IMR-90 (cell line): ENCODE measurements at regions not wholly inside any gene's neighbourhood (a gene's known extent, or its start where the extent isn't known, plus 50 kb on each side); places are given as distances from the start of the nearest gene placed in this dataset.

Experiments
- ATAC-seq: fragments of 200-7000 bp; cut with Tn5 transposase; 2 replicates; pipeline ENCODE4 v1.9.1; 2020; ENCODE audit warnings: low read depth, mild to moderate bottlenecking, moderate library complexity
- BruUV-seq: library from RNA; stranded (reverse); fragments of 400-500 nt; replicated peaks from 2 replicates; lab custom pipeline; 2021; lab: Mats Ljungman, UMichigan
- CTCF ChIA-PET: fragments of 300-600 bp; formaldehyde crosslinking; extraction: SDS; loops from one replicate; lab custom pipeline; 2021; ENCODE audit warnings: antibody characterized with exemption; lab: Yijun Ruan, JAX
- POLR2A ChIA-PET: fragments of 300-600 bp; sonication (Branson Sonifier 250); formaldehyde crosslinking; loops from one replicate; lab custom pipeline; 2022; ENCODE audit warnings: antibody characterized with exemption; ENCODE audit not compliant: unreplicated experiment; lab: Charles Lee
- DNase-seq: peaks from one replicate; pipeline ENCODE4 v3.0.0; 2013
- H2AFZ ChIP-seq: replicated peaks from 2 replicates; pipeline ENCODE3; 2013; ENCODE audit warnings: low read length, mild to moderate bottlenecking; ENCODE audit not compliant: poor library complexity
- H2AK5ac ChIP-seq: 2 replicates; pipeline ENCODE4 v1.6.1; 2013; ENCODE audit warnings: low read depth, low read length, inconsistent platforms
- H2AK9ac ChIP-seq: replicated peaks from 2 replicates; pipeline ENCODE3; 2013; ENCODE audit warnings: mild to moderate bottlenecking, low read depth, low read length, moderate library complexity; ENCODE audit not compliant: poor library complexity
- H2BK120ac ChIP-seq: 2 replicates; pipeline ENCODE4 v1.6.1; 2013; ENCODE audit warnings: low read depth, low read length, inconsistent platforms
- H2BK15ac ChIP-seq: 3 replicates; pipeline ENCODE4 v1.6.1; 2013; ENCODE audit warnings: low read depth, low read length, inconsistent platforms
- H2BK20ac ChIP-seq: 2 replicates; pipeline ENCODE4 v1.6.1; 2013; ENCODE audit warnings: low read depth, mild to moderate bottlenecking, inconsistent platforms, low read length, moderate library complexity
- H2BK5ac ChIP-seq: 2 replicates; pipeline ENCODE4 v1.6.1; 2013; ENCODE audit warnings: mild to moderate bottlenecking, low read depth, low read length, inconsistent platforms; ENCODE audit not compliant: poor library complexity, severe bottlenecking
- H3K14ac ChIP-seq: replicated peaks from 2 replicates; pipeline ENCODE4 v1.6.1; 2013; ENCODE audit warnings: low read depth, low read length, inconsistent platforms
- H3K18ac ChIP-seq: 2 replicates; pipeline ENCODE4 v1.6.1; 2013; ENCODE audit warnings: low read depth, low read length, control low read depth
- H3K23ac ChIP-seq: 2 replicates; pipeline ENCODE4 v1.6.1; 2013; ENCODE audit warnings: low read depth, low read length, inconsistent platforms
- H3K27ac ChIP-seq: 2 replicates; pipeline ENCODE4 v1.5.1; 2013; ENCODE audit warnings: mild to moderate bottlenecking, control low read depth, low read length; ENCODE audit not compliant: insufficient read depth
- H3K27me3 ChIP-seq: 2 replicates; pipeline ENCODE4 v1.6.1; 2013; ENCODE audit warnings: low read length; ENCODE audit not compliant: control insufficient read depth, insufficient read depth
- H3K36me3 ChIP-seq: 2 replicates; pipeline ENCODE4 v1.6.1; 2013; ENCODE audit warnings: low read length, mixed read lengths; ENCODE audit not compliant: control insufficient read depth, insufficient read depth
- H3K4ac ChIP-seq: 2 replicates; pipeline ENCODE4 v1.6.1; 2013; ENCODE audit warnings: low read depth, low read length, inconsistent platforms
- H3K4me1 ChIP-seq: 2 replicates; pipeline ENCODE4 v1.6.1; 2013; ENCODE audit warnings: low read length, mixed read lengths; ENCODE audit not compliant: control insufficient read depth, insufficient read depth
- H3K4me2 ChIP-seq: 2 replicates; pipeline ENCODE4 v1.6.1; 2013; ENCODE audit warnings: low read depth, mild to moderate bottlenecking, control low read depth, low read length, moderate library complexity
- H3K4me3 ChIP-seq: 2 replicates; pipeline ENCODE4 v1.5.1; 2013; ENCODE audit warnings: low read depth, mild to moderate bottlenecking, control low read depth, low read length, moderate library complexity; ENCODE audit not compliant: insufficient read depth
- H3K56ac ChIP-seq: 2 replicates; pipeline ENCODE4 v1.6.1; 2013; ENCODE audit warnings: low read length, inconsistent platforms; ENCODE audit not compliant: insufficient read depth; ENCODE audit errors: extremely low read depth
- H3K79me1 ChIP-seq, 2 experiments: 2 replicates each; pipeline ENCODE4 v1.6.1; 2013; ENCODE audit warnings: low read length in 2 of 2, inconsistent platforms in 1 of 2, low read depth in 1 of 2
- H3K9ac ChIP-seq: 2 replicates; pipeline ENCODE4 v1.6.1; 2013; ENCODE audit warnings: low read depth, low read length, control low read depth
- H3K9me1 ChIP-seq: 2 replicates; pipeline ENCODE4 v1.6.1; 2013; ENCODE audit warnings: low read length, inconsistent platforms; ENCODE audit not compliant: insufficient read depth
- H3K9me3 ChIP-seq: 2 replicates; pipeline ENCODE4 v1.6.1; 2013; ENCODE audit warnings: low read length; ENCODE audit not compliant: control insufficient read depth, insufficient read depth
- H4K20me1 ChIP-seq: 2 replicates; pipeline ENCODE4 v1.6.1; 2013; ENCODE audit warnings: low read length, inconsistent platforms; ENCODE audit not compliant: insufficient read depth
- H4K5ac ChIP-seq: 2 replicates; pipeline ENCODE4 v1.6.1; 2013; ENCODE audit warnings: mild to moderate bottlenecking, low read depth, low read length, control low read depth
- H4K8ac ChIP-seq, 2 experiments: 2 replicates each; pipeline ENCODE4 v1.6.1; 2013; ENCODE audit warnings: low read depth in 2 of 2, low read length in 2 of 2, control low read depth in 1 of 2, inconsistent platforms in 1 of 2
- H4K91ac ChIP-seq: 2 replicates; pipeline ENCODE4 v1.6.1; 2013; ENCODE audit warnings: low read depth, low read length, inconsistent platforms; ENCODE audit not compliant: insufficient read depth
- CEBPB ChIP-seq: IDR thresholded peaks from 2 replicates; pipeline ENCODE4 v1.6.1; 2012; ENCODE audit warnings: low read depth, low read length, improper control_type of control experiment
- CHD1 ChIP-seq: IDR thresholded peaks from 2 replicates; pipeline ENCODE4 v1.6.1; 2012; ENCODE audit warnings: low read depth, low read length, improper control_type of control experiment
- MAZ ChIP-seq: IDR thresholded peaks from 2 replicates; pipeline ENCODE4 v1.6.1; 2012; ENCODE audit warnings: low read depth, mild to moderate bottlenecking, low read length, improper control_type of control experiment, moderate library complexity, borderline replicate concordance
- NFE2L2 ChIP-seq: fragments of 150-350 bp; IDR thresholded peaks from 2 replicates; pipeline ENCODE4 v1.6.1; 2016; ENCODE audit warnings: low read depth, mild to moderate bottlenecking, low read length
- POLR2A ChIP-seq: IDR thresholded peaks from 2 replicates; pipeline ENCODE4 v1.6.1; 2012; ENCODE audit warnings: mild to moderate bottlenecking, low read depth, low read length
- RFX5 ChIP-seq: IDR thresholded peaks from 2 replicates; pipeline ENCODE4 v1.8.0; 2012; ENCODE audit warnings: low read depth, mild to moderate bottlenecking, low read length, moderate library complexity
- USF2 ChIP-seq: fragments of 150-350 bp; IDR thresholded peaks from 2 replicates; pipeline ENCODE4 v1.6.1; 2017; ENCODE audit warnings: mild to moderate bottlenecking, antibody characterized with exemption, low read length, low read depth
- WGBS, 2 experiments: methylation state at CpG; one replicate each; pipeline versions ENCODE4 v1.1.5 to v1.1.7; 2013; ENCODE audit warnings: missing lambda C conversion rate in 2 of 2; ENCODE audit not compliant: insufficient read length in 1 of 2; ENCODE audit errors: extremely low coverage in 2 of 2; 5-methylcytosine and 5-hydroxymethylcytosine counted together
- dilution Hi-C: fragments of 300-500 bp; cut with HindIII; formaldehyde crosslinking; loops from one replicate; pipeline ENCODE4 v1.14.3; 2018; ENCODE audit warnings: low sequenced_read_pairs; ENCODE audit not compliant: unreplicated experiment
- in situ Hi-C: fragments of 300-500 bp; cut with MboI; formaldehyde crosslinking; loops from 3 replicates; pipeline ENCODE4 v1.14.3; 2019; ENCODE audit warnings: low sequenced_read_pairs, inconsistent platforms, mixed read lengths
- intact Hi-C: fragments of 100-400 bp; cut with micrococcal nuclease; formaldehyde crosslinking; loops from 2 replicates; pipeline ENCODE4 v1.10.0; 2022

GRCh38 chr2:216802516-216803215, 57.2 kb downstream of the TNP1 start:
- no peak overlapping the region for H3K23ac ChIP-seq
- H2AK5ac ChIP-seq: 0 out of 2 replicates have a peak overlapping the region, but pooled peaks have one; percentile 57
- no peak for ATAC-seq
- dilution Hi-C loops: no loop called here
- no peak overlapping the region for H2BK15ac ChIP-seq
- H3K79me1 ChIP-seq: no peaks in the 10 kb centered on the region
- no peaks in the 10 kb centered on the region for H3K27me3 ChIP-seq
- ChIA-PET CTCF (no interaction called here), POLR2A (interaction anchor here (0.6 kb wide), 1 partner anchor 14 kb away, joined by 4 read pairs; no protein-coding TSS in a partner anchor)
- no peak for DNase-seq
- H3K4ac ChIP-seq: no peak overlapping the region
- no peaks in the 10 kb centered on the region for H3K36me3 ChIP-seq
- H3K4me2 ChIP-seq: no peak overlapping the region
- no peak overlapping the region for H2AFZ ChIP-seq
- no peak overlapping the region for H4K8ac ChIP-seq
- in situ Hi-C loops: no loop called here
- no peak overlapping the region for H2BK20ac ChIP-seq
- H3K27ac ChIP-seq: no peak overlapping the region
- H3K56ac ChIP-seq: no peak overlapping the region
- H3K9me1 ChIP-seq: peaks cover 7% of the 10 kb centered on the region
- H3K9me3 ChIP-seq: peaks cover 2% of the 10 kb centered on the region; the same call in 1 of the 2 replicates
- H3K14ac ChIP-seq: no peak overlapping the region
- no peak overlapping the region for H4K5ac ChIP-seq
- intact Hi-C loops: no loop called here
- peaks cover 14% of the 10 kb centered on the region for H3K4me1 ChIP-seq
- no peak overlapping the region for H3K9ac ChIP-seq
- H4K91ac ChIP-seq: no peak overlapping the region
- H3K18ac ChIP-seq: no peak overlapping the region; the same call in 1 of the 2 replicates
- 81% methylated on average over 4 of the region's 10 CpGs; no CpG with 5 or more reads in 1 of the 2 experiments for WGBS, 2 experiments
- BruUV-seq: no TSS peak
- TF ChIP-seq CEBPB: no peak
- TF ChIP-seq POLR2A: no peak
- TF ChIP-seq MAZ: no peak
- TF ChIP-seq NFE2L2: no peak
- no peak for TF ChIP-seq USF2
- TF ChIP-seq CHD1: no peak
- TF ChIP-seq RFX5: no peak
- no peak overlapping the region for H2AK9ac ChIP-seq
- H2BK120ac ChIP-seq: no peak overlapping the region
- no peak overlapping the region for H2BK5ac ChIP-seq
- H3K4me3 ChIP-seq: no peak overlapping the region
- no peaks in the 10 kb centered on the region for H4K20me1 ChIP-seq
